SK-N-MC (cell line): ENCODE measurements at regions not wholly inside any gene's neighbourhood (a gene's known extent, or its start where the extent isn't known, plus 50 kb on each side); places are given as distances from the start of the nearest gene placed in this dataset.

Source experiments
- EZH2 ChIP-seq: fragments of 200-600 bp; sonication (generic); IDR thresholded peaks from one replicate; pipeline ENCODE4 v1.6.1; 2017; ENCODE audit warnings: antibody characterized with exemption
- POLR2AphosphoS5 ChIP-seq: IDR thresholded peaks from 2 replicates; pipeline ENCODE4 v1.6.1; 2012; ENCODE audit warnings: mild to moderate bottlenecking, low read depth, low read length, borderline replicate concordance

DNA sequence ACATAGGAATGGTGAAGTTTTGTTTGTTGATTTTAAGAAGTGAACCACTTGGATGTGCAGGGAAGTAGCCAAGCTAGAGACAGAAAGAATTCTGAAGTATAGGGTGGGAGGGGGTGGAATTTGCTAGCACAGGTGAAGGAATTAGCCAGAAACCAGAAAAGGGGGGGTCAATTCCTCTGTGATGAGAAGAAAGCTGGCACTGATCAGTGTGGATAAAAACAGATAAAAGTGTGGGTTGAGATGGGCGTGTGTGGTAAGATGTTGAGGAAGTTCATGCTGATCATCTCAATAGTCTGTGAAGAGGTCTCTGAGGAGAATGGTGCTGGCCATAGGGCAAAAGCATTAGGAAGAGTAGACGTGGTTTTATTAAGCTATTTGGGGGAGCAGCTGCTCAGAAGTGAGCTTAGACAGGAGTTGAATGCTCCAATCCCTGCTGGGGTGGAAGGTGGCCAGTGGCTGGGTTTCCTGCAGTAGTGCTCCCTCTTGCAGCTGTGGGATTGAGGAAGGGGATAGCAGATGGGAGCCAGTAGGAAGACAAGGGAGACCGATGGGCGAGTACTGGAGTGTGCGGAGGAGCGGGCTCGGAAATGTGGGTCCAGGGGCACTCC, 88.7 kb upstream of the ELL2 start:
- no peak for TF ChIP-seq EZH2
- TF ChIP-seq POLR2AphosphoS5, result no peak
